ENCODE measurements at regions not wholly inside any gene's neighbourhood (a gene's known extent, or its start where the extent isn't known, plus 50 kb on each side); places are given as distances from the start of the nearest gene placed in this dataset.

DNA sequence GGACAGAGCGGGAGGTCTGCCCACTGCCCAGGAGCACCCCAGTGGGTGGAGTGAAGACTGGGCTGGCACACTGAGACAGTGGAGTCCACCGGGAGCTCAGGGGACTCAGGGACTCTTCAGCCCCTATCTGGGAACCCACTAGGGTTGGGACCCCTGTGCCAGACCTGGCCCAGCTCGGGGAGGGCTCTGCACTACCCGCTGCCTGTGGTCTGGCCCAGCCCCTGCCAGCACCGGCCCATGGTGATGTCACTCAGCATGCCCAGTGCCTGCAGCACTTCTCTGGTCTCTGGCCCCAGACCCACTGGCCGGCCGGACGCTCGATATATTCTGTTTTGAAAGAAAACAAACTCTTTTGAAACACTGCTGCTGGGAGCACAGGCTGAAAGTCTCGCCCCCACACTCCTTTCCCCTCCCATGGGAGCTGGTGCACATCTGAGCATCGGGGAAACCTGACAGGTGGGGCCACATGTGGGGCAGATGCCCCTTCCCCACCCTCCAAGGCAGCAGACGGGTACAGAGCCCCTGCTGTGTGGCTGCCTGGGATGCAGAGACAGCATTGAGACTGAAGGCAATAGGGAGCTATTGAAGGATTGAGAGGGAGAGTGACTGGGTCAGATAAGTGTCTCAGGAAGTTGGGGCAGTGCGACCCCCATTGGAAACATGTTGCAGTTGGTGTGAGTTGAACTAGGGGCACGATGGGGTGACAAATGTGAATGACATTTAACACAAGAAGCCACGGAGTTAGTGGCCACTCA lies 62.9 kb downstream of the MYEOV start:
- no peak overlapping the region for H3K4me3 ChIP-seq (ENCODE audit: low read depth, poor library complexity, severe bottlenecking)
- peak; percentile 6 to 76 for DNase-seq (ENCODE audit: low spot score in 2 of 2)
- no peak for TF ChIP-seq POLR2A (IDR thresholded peaks at IDR 0.05)
- TF ChIP-seq, protein P1, sequence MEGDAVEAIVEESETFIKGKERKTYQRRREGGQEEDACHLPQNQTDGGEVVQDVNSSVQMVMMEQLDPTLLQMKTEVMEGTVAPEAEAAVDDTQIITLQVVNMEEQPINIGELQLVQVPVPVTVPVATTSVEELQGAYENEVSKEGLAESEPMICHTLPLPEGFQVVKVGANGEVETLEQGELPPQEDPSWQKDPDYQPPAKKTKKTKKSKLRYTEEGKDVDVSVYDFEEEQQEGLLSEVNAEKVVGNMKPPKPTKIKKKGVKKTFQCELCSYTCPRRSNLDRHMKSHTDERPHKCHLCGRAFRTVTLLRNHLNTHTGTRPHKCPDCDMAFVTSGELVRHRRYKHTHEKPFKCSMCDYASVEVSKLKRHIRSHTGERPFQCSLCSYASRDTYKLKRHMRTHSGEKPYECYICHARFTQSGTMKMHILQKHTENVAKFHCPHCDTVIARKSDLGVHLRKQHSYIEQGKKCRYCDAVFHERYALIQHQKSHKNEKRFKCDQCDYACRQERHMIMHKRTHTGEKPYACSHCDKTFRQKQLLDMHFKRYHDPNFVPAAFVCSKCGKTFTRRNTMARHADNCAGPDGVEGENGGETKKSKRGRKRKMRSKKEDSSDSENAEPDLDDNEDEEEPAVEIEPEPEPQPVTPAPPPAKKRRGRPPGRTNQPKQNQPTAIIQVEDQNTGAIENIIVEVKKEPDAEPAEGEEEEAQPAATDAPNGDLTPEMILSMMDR (IDR thresholded peaks at IDR 0.05) = no peak
- 90 to 91% methylated on average over 15 of the region's 15 CpGs for WGBS, 2 donors
- intact Hi-C loops (cut with DNase I; ENCODE audit: low total_unique reads) = no loop called here

DNA sequence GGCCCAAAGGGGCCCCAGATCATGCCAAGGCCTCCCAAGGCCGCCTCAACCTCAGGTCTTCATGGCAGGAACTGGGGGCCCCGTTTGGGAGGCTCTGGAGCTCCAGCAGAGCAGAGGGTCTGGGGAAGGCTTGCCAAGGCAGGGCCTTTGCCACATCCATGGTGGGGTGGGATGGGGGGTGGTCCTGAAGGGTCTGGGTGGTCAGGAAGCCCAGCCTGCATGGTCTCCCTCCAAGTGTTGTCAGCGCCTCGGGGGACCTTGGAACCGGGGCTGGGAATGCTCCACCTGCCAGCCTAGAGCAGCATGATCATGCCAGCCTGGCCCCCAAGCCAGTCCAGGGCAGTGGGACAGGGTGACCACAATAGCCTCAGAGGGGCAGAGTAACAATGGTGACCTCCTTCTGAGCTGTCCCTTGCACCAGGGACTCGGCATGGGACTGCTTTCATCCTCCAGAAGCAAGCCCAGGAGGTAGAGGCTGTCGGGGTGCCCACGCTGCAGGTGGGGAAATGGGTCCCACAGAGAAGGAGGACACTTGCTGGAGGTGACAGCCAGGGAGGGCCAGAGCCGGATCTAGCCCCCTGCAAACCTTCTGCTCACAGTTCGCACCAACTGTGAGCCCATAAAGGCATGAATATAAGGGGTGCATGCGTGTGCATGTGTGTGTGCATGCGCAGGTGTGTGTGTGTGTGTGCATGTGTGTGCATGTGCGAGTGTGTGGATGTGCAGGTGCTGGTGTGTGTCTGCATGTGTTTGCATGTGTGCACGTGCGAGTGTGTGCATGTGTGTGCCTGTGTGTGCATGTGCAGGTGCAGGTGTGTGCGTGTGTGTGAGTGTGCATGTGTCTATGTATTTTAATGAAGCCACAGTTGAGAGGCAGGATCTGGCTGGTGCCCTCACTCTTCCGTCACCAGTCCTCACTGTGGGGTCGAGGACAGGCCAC lies 63.8 kb downstream of the MYEOV start:
- 79 to 82% methylated on average over 16 to 17 of the region's 18 CpGs for WGBS, 2 donors
- peak; percentile 8 to 70 for DNase-seq (ENCODE audit: low spot score in 2 of 2)
- TF ChIP-seq, protein P1 (IDR thresholded peaks at IDR 0.05) = no peak
- no peak for TF ChIP-seq POLR2A (IDR thresholded peaks at IDR 0.05)

DNA sequence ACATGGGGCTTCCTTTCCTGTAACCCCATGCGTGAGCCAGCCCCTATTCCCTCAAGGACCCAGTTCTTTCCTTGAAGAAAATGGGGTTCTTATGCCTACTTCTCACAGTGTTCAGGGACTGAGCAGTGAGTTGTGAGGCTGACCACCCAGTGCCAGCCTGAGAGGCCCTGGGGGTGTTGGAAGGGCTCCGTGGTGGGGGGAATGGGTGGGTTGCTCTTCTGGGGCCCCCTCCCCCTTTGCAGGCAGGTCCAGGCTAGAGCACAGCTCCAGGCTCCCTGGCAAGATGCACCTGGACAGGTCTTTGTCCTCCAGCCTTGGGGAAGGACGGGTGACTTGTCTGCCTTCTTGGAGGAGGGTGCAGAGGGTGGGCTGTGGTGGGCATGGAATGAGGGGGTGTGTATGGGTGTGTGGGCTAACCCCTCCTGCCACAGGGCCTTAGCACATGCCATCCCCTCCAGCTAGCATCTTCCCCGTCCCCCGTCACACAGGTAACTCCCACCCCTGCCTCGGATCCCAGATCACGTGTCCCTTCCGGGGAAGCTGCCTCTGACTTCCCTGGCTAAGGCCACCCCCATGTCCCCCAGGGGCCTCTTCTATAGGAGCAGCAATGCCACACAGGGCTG lies 64.6 kb downstream of the MYEOV start:
- TF ChIP-seq POLR2A (IDR thresholded peaks at IDR 0.05) = no peak
- TF ChIP-seq, protein P1 (IDR thresholded peaks at IDR 0.05) = no peak
- DNase-seq (ENCODE audit: low spot score in 2 of 2) = peak; percentile 7 to 64
- intact Hi-C loops (cut with DNase I; ENCODE audit: low total_unique reads) = no loop called here
- 85 to 87% methylated on average over 7 to 8 of the region's 8 CpGs for WGBS, 2 donors
- no peak overlapping the region for H3K4me3 ChIP-seq (ENCODE audit: low read depth, poor library complexity, severe bottlenecking)

More for the DNA sequence above, 63.8 kb downstream of the MYEOV start:
- H3K4me3 ChIP-seq (ENCODE audit: low read depth, poor library complexity, severe bottlenecking) = no peak overlapping the region
- intact Hi-C loops (cut with DNase I; ENCODE audit: low total_unique reads) = no loop called here

DNA sequence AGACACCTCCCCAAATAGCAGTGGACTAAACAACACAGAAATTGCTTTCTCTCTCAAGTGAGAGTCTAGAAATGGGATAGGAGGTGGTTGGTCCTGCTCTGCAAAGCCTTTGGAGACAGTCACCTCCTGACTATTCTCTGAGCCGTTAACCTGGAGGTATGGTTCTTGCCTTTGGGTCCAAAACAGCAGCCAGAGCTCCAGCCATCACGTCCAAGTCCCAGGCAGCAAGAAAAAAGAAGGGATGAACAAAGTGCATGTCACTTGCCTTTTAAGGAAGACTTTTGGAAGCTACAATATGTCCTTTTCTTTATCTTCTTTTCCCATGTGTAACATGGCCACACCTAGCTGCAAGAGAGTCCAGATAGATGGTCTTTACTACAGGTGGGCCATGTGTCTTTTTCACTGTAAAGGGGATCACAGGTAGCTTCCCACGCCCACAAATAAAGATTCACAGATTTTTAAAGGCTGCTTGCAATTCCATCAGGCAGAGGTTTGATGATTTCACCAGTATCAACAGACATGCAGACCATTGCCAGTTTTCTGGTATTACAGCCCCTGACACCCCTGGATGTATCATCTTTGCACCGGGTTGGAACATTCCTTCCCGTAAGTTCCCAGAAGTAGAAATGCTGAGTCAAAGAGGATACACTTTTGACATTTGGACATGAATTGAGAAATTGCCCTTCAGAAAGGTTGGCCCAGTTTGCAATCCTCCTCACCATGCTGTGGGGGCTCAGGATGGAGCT lies 66.0 kb downstream of the MYEOV start:
- peak in 1 of 2 donors; percentile 1 for DNase-seq (ENCODE audit: low spot score in 2 of 2)
- TF ChIP-seq POLR2A (IDR thresholded peaks at IDR 0.05) = no peak
- TF ChIP-seq, protein P1 (IDR thresholded peaks at IDR 0.05) = no peak
- H3K4me3 ChIP-seq (ENCODE audit: low read depth, poor library complexity, severe bottlenecking) = no peak overlapping the region
- intact Hi-C loops (cut with DNase I; ENCODE audit: low total_unique reads) = no loop called here
- 78 to 88% methylated on average over 5 of the region's 5 CpGs for WGBS, 2 donors

DNA sequence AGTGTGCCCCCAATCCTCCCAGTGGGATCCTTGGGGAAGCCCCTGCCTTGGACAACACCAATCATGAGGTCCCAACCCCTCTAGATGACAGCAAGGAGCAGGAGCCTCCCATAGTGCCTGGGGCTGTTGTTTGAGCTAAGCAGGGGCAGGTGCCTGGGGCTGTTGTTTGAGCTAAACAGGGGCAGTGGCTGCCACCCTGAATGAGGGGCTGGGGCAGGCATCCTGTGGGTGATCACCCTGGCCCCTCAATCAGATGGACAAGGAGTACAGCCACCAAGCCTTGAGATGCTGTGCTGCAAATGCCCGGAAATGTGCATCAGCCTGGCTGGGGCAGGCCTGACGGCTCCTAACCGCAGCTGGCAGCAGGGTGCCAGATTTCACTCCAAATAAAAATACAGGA lies 66.7 kb downstream of the MYEOV start:
- peak; percentile 7 to 28 for DNase-seq (ENCODE audit: low spot score in 2 of 2)
- intact Hi-C loops (cut with DNase I; ENCODE audit: low total_unique reads) = no loop called here
- 83 to 85% methylated on average over 3 of the region's 3 CpGs for WGBS, 2 donors
- TF ChIP-seq, protein P1 (IDR thresholded peaks at IDR 0.05) = no peak
- TF ChIP-seq POLR2A (IDR thresholded peaks at IDR 0.05) = no peak
- no peak overlapping the region for H3K4me3 ChIP-seq (ENCODE audit: low read depth, poor library complexity, severe bottlenecking)

All from lower leg skin (tissue), 4 donors.